HCT116 (cell line): ENCODE measurements at regions not wholly inside any gene's neighbourhood (a gene's known extent, or its start where the extent isn't known, plus 50 kb on each side); places are given as distances from the start of the nearest gene placed in this dataset.
"Not testable (repeated sequence)": the region's sequence is repeated elsewhere in the genome, so short reads cannot be mapped to it uniquely, and the experiment has no call there.

ENCODE experiments used
- ATAC-seq: fragments of 200-7000 bp; cut with Tn5 transposase; 2 replicates; pipeline ENCODE4 v1.9.1; 2020; ENCODE audit warnings: mild to moderate bottlenecking, moderate library complexity
- BruUV-seq: library from RNA; stranded (reverse); fragments of 400-500 nt; replicated peaks from 2 replicates; lab custom pipeline; 2021; lab: Mats Ljungman, UMichigan
- CTCF ChIA-PET: fragments of 300-600 bp; sonication (Branson Sonifier 250); formaldehyde crosslinking; loops from one replicate; lab custom pipeline; 2021; ENCODE audit warnings: antibody characterized with exemption; lab: Charles Lee
- POLR2A ChIA-PET: fragments of 300-600, 350-600 bp; sonication (Branson Sonifier 250); formaldehyde crosslinking; loops from one replicate; lab custom pipeline; 2021; ENCODE audit warnings: antibody characterized with exemption; lab: Charles Lee
- RAD21 ChIA-PET, 2 experiments: fragments of 300-600 bp; sonication (Branson Sonifier 250); formaldehyde crosslinking; loops; one replicate each; lab custom pipeline; 2023; ENCODE audit warnings: low total read pairs in 2 of 2; ENCODE audit not compliant: uncharacterized antibody in 2 of 2, unreplicated experiment in 2 of 2, low non-redundant PET in 1 of 2; lab: Charles Lee
- DNase-seq: peaks from one replicate; pipeline ENCODE4 v3.0.0-alpha.2; 2010; ENCODE audit warnings: low read depth, low spot score
- H2AFZ ChIP-seq: fragments of 200-600 bp; shearing (Covaris generic), sonication (generic); 2 replicates; pipeline ENCODE4 v1.6.1; 2017; ENCODE audit warnings: low read depth, mixed run types, mixed read lengths, antibody characterized with exemption, low read length; ENCODE audit not compliant: poor library complexity, severe bottlenecking
- H3K27ac ChIP-seq: 2 replicates; pipeline ENCODE4 v1.5.1; 2012; ENCODE audit warnings: low read depth, low read length
- H3K27me3 ChIP-seq: fragments of 200-600 bp; sonication (generic); 2 replicates; pipeline ENCODE4 v1.6.1; 2016; ENCODE audit warnings: mixed run types, low read length, mixed read lengths; ENCODE audit not compliant: insufficient read depth
- H3K36me3 ChIP-seq, 2 experiments: fragments of 200-500 bp in 1 of 2; fragments of 200-600 bp in 1 of 2; sonication (Bioruptor generic) in 1 of 2; sonication (generic) in 1 of 2; 2 replicates each; pipeline versions ENCODE4 v1.5.1 to v1.6.1; 2014 to 2016; ENCODE audit warnings: low read length in 2 of 2, inconsistent platforms in 1 of 2, mixed read lengths in 1 of 2, mixed run types in 1 of 2; ENCODE audit not compliant: insufficient read depth in 2 of 2, control insufficient read depth in 1 of 2
- H3K4me1 ChIP-seq, 2 experiments: fragments of 200-600 bp in 1 of 2; sonication (generic) in 1 of 2; 2 replicates each; pipeline versions ENCODE4 v1.5.1 to v1.6.1; 2012 to 2017; ENCODE audit warnings: low read length in 2 of 2, inconsistent platforms in 1 of 2, mild to moderate bottlenecking in 1 of 2, mixed read lengths in 1 of 2, mixed run types in 1 of 2, moderate library complexity in 1 of 2; ENCODE audit not compliant: insufficient read depth in 2 of 2, control insufficient read depth in 1 of 2
- H3K4me2 ChIP-seq: fragments of 200-600 bp; sonication (generic); 2 replicates; pipeline ENCODE4 v1.6.1; 2017; ENCODE audit warnings: mixed run types, low read length, mixed read lengths
- H3K4me3 ChIP-seq, 2 experiments: fragments of 200-600 bp in 1 of 2; sonication (generic) in 1 of 2; replicated peaks in 1 of 2; 2 replicates each; pipeline ENCODE4 v1.5.1; 2011 to 2016; ENCODE audit warnings: low read length in 2 of 2, control low read depth in 1 of 2, low read depth in 1 of 2, mild to moderate bottlenecking in 1 of 2, mixed read lengths in 1 of 2, mixed run types in 1 of 2
- H3K79me2 ChIP-seq: fragments of 200-600 bp; sonication (generic); 2 replicates; pipeline ENCODE4 v1.6.1; 2017; ENCODE audit warnings: mild to moderate bottlenecking, mixed run types, low read length, moderate library complexity, mixed read lengths; ENCODE audit not compliant: insufficient read depth
- H3K9ac ChIP-seq: fragments of 200-600 bp; sonication (generic); 2 replicates; pipeline ENCODE4 v1.6.1; 2016; ENCODE audit warnings: low read length, mixed read lengths
- H3K9me2 ChIP-seq: fragments of 200-600 bp; sonication (generic), shearing (Covaris generic); 2 replicates; pipeline ENCODE4 v1.6.1; 2017; ENCODE audit warnings: mixed run types, mild to moderate bottlenecking, moderate library complexity; ENCODE audit not compliant: insufficient read depth
- H3K9me3 ChIP-seq, 2 experiments: fragments of 200-500 bp in 1 of 2; fragments of 200-600 bp in 1 of 2; sonication (Bioruptor generic) in 1 of 2; sonication (generic) in 1 of 2; 2 replicates each; pipeline ENCODE4 v1.6.1; 2014 to 2017; ENCODE audit warnings: low read length in 2 of 2, mixed read lengths in 2 of 2, inconsistent platforms in 1 of 2, low read depth in 1 of 2, mild to moderate bottlenecking in 1 of 2, mixed run types in 1 of 2, moderate library complexity in 1 of 2; ENCODE audit not compliant: control insufficient read depth in 1 of 2, insufficient read depth in 1 of 2
- H4K20me1 ChIP-seq: fragments of 200-600 bp; sonication (generic), shearing (Covaris generic); 2 replicates; pipeline ENCODE4 v1.6.1; 2017; ENCODE audit warnings: mixed run types, mild to moderate bottlenecking, moderate library complexity; ENCODE audit not compliant: insufficient read depth
- intact Hi-C: fragments of 100-400 bp; cut with micrococcal nuclease; formaldehyde crosslinking; loops from 2 replicates; pipeline ENCODE4 v1.10.0; 2022

GRCh38 chr22:15821088-15821487 is 131.3 kb downstream of the POTEH start:
- CTCF ChIA-PET: not testable (repeated sequence)

GRCh38 chr22:15822001-15822400 is 132.2 kb downstream of the POTEH start:
- RAD21 ChIA-PET, H3K9me2 ChIP-seq, ATAC-seq, H3K4me2 ChIP-seq, H3K27me3 ChIP-seq, H3K27ac ChIP-seq, H3K4me3 ChIP-seq, intact Hi-C loops, DNase-seq, CTCF ChIA-PET, H3K79me2 ChIP-seq, BruUV-seq, H3K4me1 ChIP-seq, H2AFZ ChIP-seq, H3K9ac ChIP-seq, H4K20me1 ChIP-seq, H3K36me3 ChIP-seq, H3K9me3 ChIP-seq, POLR2A ChIA-PET: not testable (repeated sequence)

More at GRCh38 chr22:15821088-15821487, 131.3 kb downstream of the POTEH start:
- H3K9me2 ChIP-seq, H3K4me1 ChIP-seq, RAD21 ChIA-PET, DNase-seq, H3K27me3 ChIP-seq, H3K36me3 ChIP-seq, POLR2A ChIA-PET, H3K79me2 ChIP-seq, H3K9me3 ChIP-seq, H3K4me3 ChIP-seq, intact Hi-C loops, BruUV-seq, H2AFZ ChIP-seq, H3K4me2 ChIP-seq, H3K9ac ChIP-seq, ATAC-seq, H4K20me1 ChIP-seq, H3K27ac ChIP-seq: not testable (repeated sequence)

- intact Hi-C loops, H3K4me1 ChIP-seq, RAD21 ChIA-PET: not testable (repeated sequence)
Measured at GRCh38 chr22:15823178-15823577, 133.4 kb downstream of the POTEH start.

GRCh38 chr22:15832235-15832634 is 142.4 kb downstream of the POTEH start:
- BruUV-seq, H3K4me2 ChIP-seq, CTCF ChIA-PET, H3K79me2 ChIP-seq, H3K4me1 ChIP-seq, H3K36me3 ChIP-seq, DNase-seq, H3K27me3 ChIP-seq, H3K9ac ChIP-seq, RAD21 ChIA-PET, H4K20me1 ChIP-seq, POLR2A ChIA-PET, H2AFZ ChIP-seq, H3K4me3 ChIP-seq, H3K9me2 ChIP-seq, H3K27ac ChIP-seq, H3K9me3 ChIP-seq, intact Hi-C loops, ATAC-seq: not testable (repeated sequence)

More at GRCh38 chr22:15823178-15823577, 133.4 kb downstream of the POTEH start:
- H3K9me3 ChIP-seq, CTCF ChIA-PET, H3K9me2 ChIP-seq, H3K27ac ChIP-seq, H4K20me1 ChIP-seq, ATAC-seq, H2AFZ ChIP-seq, H3K79me2 ChIP-seq, H3K4me3 ChIP-seq, H3K9ac ChIP-seq, POLR2A ChIA-PET, H3K27me3 ChIP-seq, H3K4me2 ChIP-seq, H3K36me3 ChIP-seq, DNase-seq, BruUV-seq: not testable (repeated sequence)
